ENCODE measurements at regions not wholly inside any gene's neighbourhood (a gene's known extent, or its start where the extent isn't known, plus 50 kb on each side); places are given as distances from the start of the nearest gene placed in this dataset.

GRCh38 chr18:11553098-11553940 is 56.1 kb upstream of the SLC35G4 start:
- H3K4me3 ChIP-seq (ENCODE audit: low read depth, low read length) = no peak overlapping the region
- TF ChIP-seq CTCF (IDR thresholded peaks at IDR 0.05; ENCODE audit: insufficient read depth, low read length) = peak; percentile 98
- peak; percentile 71 for DNase-seq (ENCODE audit: low read depth)

GRCh38 chr18:11548916-11549551 is 60.4 kb upstream of the SLC35G4 start:
- no peak overlapping the region for H3K4me3 ChIP-seq (ENCODE audit: low read depth, low read length)
- no peak for DNase-seq (ENCODE audit: low read depth)
- TF ChIP-seq CTCF (IDR thresholded peaks at IDR 0.05; ENCODE audit: insufficient read depth, low read length) = peak; percentile 17

GRCh38 chr18:11548396-11548795 is 61.0 kb upstream of the SLC35G4 start:
- TF ChIP-seq CTCF (IDR thresholded peaks at IDR 0.05; ENCODE audit: insufficient read depth, low read length) = no peak
- H3K4me3 ChIP-seq (ENCODE audit: low read depth, low read length) = no peak overlapping the region
- DNase-seq (ENCODE audit: low read depth) = no peak

GRCh38 chr18:11544060-11544633 is 65.2 kb upstream of the SLC35G4 start:
- DNase-seq (ENCODE audit: low read depth) = no peak
- TF ChIP-seq CTCF (IDR thresholded peaks at IDR 0.05; ENCODE audit: insufficient read depth, low read length) = no peak
- no peak overlapping the region for H3K4me3 ChIP-seq (ENCODE audit: low read depth, low read length)

GRCh38 chr18:11541179-11541578 is 68.2 kb upstream of the SLC35G4 start:
- TF ChIP-seq CTCF (IDR thresholded peaks at IDR 0.05; ENCODE audit: insufficient read depth, low read length) = no peak
- DNase-seq (ENCODE audit: low read depth) = no peak
- no peak overlapping the region for H3K4me3 ChIP-seq (ENCODE audit: low read depth, low read length)

- no peak for TF ChIP-seq CTCF (IDR thresholded peaks at IDR 0.05; ENCODE audit: insufficient read depth, low read length)
- no peak for DNase-seq (ENCODE audit: low read depth)
- no peak overlapping the region for H3K4me3 ChIP-seq (ENCODE audit: low read depth, low read length)
These were observed 75.4 kb upstream of the SLC35G4 start for GRCh38 chr18:11533942-11534496.

All from fibroblast of the aortic adventitia (primary cell).